KMS-11 (cell line): ENCODE measurements at regions not wholly inside any gene's neighbourhood (a gene's known extent, or its start where the extent isn't known, plus 50 kb on each side); places are given as distances from the start of the nearest gene placed in this dataset.

Experiments
- H2AFZ ChIP-seq: fragments of 200-600 bp; sonication (generic); 2 replicates; pipeline ENCODE4 v1.6.1; 2016; ENCODE audit warnings: antibody characterized with exemption, mixed run types, low read depth
- H3K27ac ChIP-seq: fragments of 200-600 bp; sonication (generic); 2 replicates; pipeline ENCODE4 v1.6.1; 2016; ENCODE audit warnings: mild to moderate bottlenecking, mixed run types
- H3K27me3 ChIP-seq: fragments of 200-600 bp; sonication (generic); 2 replicates; pipeline ENCODE4 v1.6.1; 2017; ENCODE audit warnings: mild to moderate bottlenecking, low read depth, mixed run types, moderate library complexity; ENCODE audit not compliant: insufficient read depth
- H3K36me3 ChIP-seq: fragments of 200-600 bp; sonication (generic); 2 replicates; pipeline ENCODE4 v1.6.1; 2017; ENCODE audit warnings: mild to moderate bottlenecking, mixed run types; ENCODE audit not compliant: insufficient read depth
- H3K4me1 ChIP-seq: fragments of 200-600 bp; sonication (generic); 2 replicates; pipeline ENCODE4 v1.6.1; 2016; ENCODE audit warnings: mild to moderate bottlenecking, low read depth, mixed run types; ENCODE audit not compliant: poor library complexity, severe bottlenecking
- H3K4me2 ChIP-seq: fragments of 200-600 bp; sonication (generic); 2 replicates; pipeline ENCODE4 v1.7.0; 2016; ENCODE audit warnings: mild to moderate bottlenecking, mixed run types
- H3K4me3 ChIP-seq: fragments of 200-600 bp; sonication (generic); IDR thresholded peaks from 2 replicates; pipeline ENCODE4 v1.6.1; 2017; ENCODE audit warnings: low read depth, low read length, mixed read lengths; ENCODE audit not compliant: insufficient read depth
- H3K79me2 ChIP-seq: fragments of 200-600 bp; sonication (generic); 2 replicates; pipeline ENCODE4 v1.6.1; 2016; ENCODE audit warnings: low read depth, mixed run types; ENCODE audit not compliant: insufficient read depth
- H3K9ac ChIP-seq: fragments of 200-600 bp; sonication (generic); 2 replicates; pipeline ENCODE4 v1.6.1; 2016; ENCODE audit warnings: mild to moderate bottlenecking, mixed run types
- H4K20me1 ChIP-seq: fragments of 200-600 bp; sonication (generic); 2 replicates; pipeline ENCODE4 v1.6.1; 2016; ENCODE audit warnings: mild to moderate bottlenecking, mixed run types; ENCODE audit not compliant: insufficient read depth
- CTCF ChIP-seq: fragments of 200-600 bp; sonication (generic); conservative IDR thresholded peaks from 2 replicates; pipeline ENCODE4 v1.6.1; 2017; ENCODE audit warnings: low read depth, mild to moderate bottlenecking, antibody characterized with exemption, low read length, moderate library complexity, mixed read lengths

DNA sequence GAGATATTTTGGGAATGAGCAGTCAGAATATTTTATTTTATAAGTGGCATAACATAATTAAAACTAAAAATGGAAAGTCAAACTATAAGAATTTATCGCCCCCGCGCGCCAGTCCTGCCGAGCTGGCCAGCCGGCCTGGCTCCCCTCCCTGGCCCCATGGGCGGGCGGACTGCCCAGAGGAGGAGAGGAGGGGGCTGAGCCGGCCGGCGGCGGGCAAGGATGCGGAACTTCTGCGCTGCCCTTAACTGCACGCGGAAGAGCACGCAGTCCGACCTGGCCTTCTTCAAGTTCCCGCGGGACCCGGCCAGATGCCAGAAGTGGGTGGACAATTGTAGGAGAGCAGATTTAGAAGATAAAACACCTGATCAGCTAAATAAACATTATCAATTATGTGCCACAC is 96.8 kb downstream of the DKK1 start:
- Histone ChIP-seq H2AFZ (no peak overlapping the region), H3K36me3 (no peaks in the 10 kb centered on the region), H3K4me2 (no peak overlapping the region), H4K20me1 (no peaks in the 10 kb centered on the region), H3K27ac (no peak overlapping the region), H3K9ac (no peak overlapping the region), H3K4me3 (no peak overlapping the region), H3K79me2 (no peaks in the 10 kb centered on the region), H3K4me1 (no peaks in the 10 kb centered on the region), H3K27me3 (no peaks in the 10 kb centered on the region)
- no peak for TF ChIP-seq CTCF

GRCh38 chr10:52419281-52419680 is 105.2 kb downstream of the DKK1 start:
- Histone ChIP-seq H3K4me2 (no peak overlapping the region), H3K27me3 (no peaks in the 10 kb centered on the region), H2AFZ (no peak overlapping the region), H3K27ac (no peak overlapping the region), H3K36me3 (no peaks in the 10 kb centered on the region), H4K20me1 (no peaks in the 10 kb centered on the region), H3K9ac (no peak overlapping the region), H3K4me1 (no peaks in the 10 kb centered on the region), H3K4me3 (no peak overlapping the region), H3K79me2 (no peaks in the 10 kb centered on the region)
- TF ChIP-seq CTCF = no peak

- H3K4me1 ChIP-seq = no peaks in the 10 kb centered on the region
- no peaks in the 10 kb centered on the region for H3K27me3 ChIP-seq
- H2AFZ ChIP-seq = no peak overlapping the region
- no peak overlapping the region for H3K9ac ChIP-seq
- H3K4me3 ChIP-seq = no peak overlapping the region
- H3K36me3 ChIP-seq = no peaks in the 10 kb centered on the region
- no peak for TF ChIP-seq CTCF
- no peaks in the 10 kb centered on the region for H4K20me1 ChIP-seq
- no peak overlapping the region for H3K4me2 ChIP-seq
- H3K79me2 ChIP-seq = no peaks in the 10 kb centered on the region
- H3K27ac ChIP-seq = no peak overlapping the region
Measured at GRCh38 chr10:52420656-52421055, 106.6 kb downstream of the DKK1 start.

- Histone ChIP-seq H3K27ac (no peak overlapping the region), H3K79me2 (no peaks in the 10 kb centered on the region), H3K4me2 (no peak overlapping the region), H3K9ac (no peak overlapping the region), H3K4me3 (no peak overlapping the region), H3K36me3 (no peaks in the 10 kb centered on the region), H4K20me1 (no peaks in the 10 kb centered on the region), H3K27me3 (no peaks in the 10 kb centered on the region), H3K4me1 (no peaks in the 10 kb centered on the region), H2AFZ (no peak overlapping the region)
- no peak for TF ChIP-seq CTCF
Measured at GRCh38 chr10:52423369-52423768, 109.3 kb downstream of the DKK1 start.

DNA sequence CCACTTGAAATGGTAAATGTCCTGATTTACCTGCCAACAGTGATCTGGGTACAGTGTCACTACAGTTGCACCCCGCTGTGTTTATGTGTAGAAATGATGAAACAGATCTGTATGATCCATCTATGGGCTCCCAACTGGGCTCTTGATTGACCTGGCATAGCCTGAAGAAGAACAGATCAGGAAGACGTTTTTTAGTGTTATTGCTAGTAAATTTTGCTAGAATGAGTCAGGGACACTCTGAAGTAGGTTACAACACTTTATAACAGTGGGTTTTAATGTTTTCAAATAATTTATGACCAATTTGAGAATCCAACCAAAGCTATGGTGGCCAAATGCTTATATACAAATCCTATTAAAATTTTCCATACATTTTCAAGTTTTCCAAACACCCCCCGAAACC is 110.3 kb downstream of the DKK1 start:
- no peak for TF ChIP-seq CTCF
- Histone ChIP-seq H2AFZ (no peak overlapping the region), H4K20me1 (no peaks in the 10 kb centered on the region), H3K79me2 (no peaks in the 10 kb centered on the region), H3K9ac (no peak overlapping the region), H3K36me3 (no peaks in the 10 kb centered on the region), H3K4me3 (no peak overlapping the region), H3K27me3 (no peaks in the 10 kb centered on the region), H3K4me2 (no peak overlapping the region), H3K4me1 (no peaks in the 10 kb centered on the region), H3K27ac (no peak overlapping the region)
